Erythroblast (primary cell): ENCODE measurements at regions not wholly inside any gene's neighbourhood (a gene's known extent, or its start where the extent isn't known, plus 50 kb on each side); places are given as distances from the start of the nearest gene placed in this dataset.

Source experiments
- GATA1 ChIP-seq: IDR thresholded peaks from 2 replicates; pipeline ENCODE4 v1.6.1; 2011; ENCODE audit warnings: low read depth, mild to moderate bottlenecking, control low read depth, low read length, moderate library complexity
- POLR2A ChIP-seq: IDR thresholded peaks from 2 replicates; pipeline ENCODE4 v1.6.1; 2011; ENCODE audit warnings: mild to moderate bottlenecking, low read length

DNA sequence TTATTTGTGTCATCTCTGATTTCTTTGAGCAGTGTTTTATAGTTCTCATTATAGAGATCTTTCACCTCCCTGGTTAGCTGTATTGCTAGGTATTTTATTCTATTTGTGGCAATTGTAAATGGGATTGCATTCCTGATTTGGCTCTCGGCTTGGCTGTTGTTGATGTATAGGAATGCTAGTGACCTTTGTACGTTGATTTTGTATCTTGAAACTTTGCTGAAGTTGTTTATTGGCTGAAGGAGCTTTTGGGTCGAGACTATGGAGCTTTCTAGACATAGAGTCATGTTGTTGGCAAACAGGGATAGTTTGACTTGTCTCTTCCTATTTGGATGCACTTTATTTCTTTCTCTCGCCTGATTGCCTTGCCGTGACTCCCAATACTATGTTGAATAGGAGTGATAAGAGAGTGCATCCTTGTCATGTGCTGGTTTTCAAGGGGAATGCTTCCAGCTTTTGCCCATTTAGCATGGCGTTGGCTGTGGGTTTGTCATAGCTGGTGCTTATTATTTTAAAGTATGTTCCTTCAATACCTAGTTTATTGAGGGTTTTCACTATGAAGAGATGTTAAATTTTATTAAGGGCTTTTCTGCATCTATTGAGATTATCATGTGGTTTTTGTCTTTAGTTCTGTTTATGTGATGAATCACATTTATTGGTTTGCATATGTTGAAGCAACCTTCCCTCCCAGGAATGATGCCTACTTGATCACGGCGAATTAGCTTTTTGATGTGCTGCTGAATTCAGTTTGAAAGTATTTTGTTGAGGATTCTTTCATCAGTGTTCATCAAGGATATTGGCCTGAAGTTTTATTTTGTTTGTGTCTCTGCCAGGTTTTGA is 72.7 kb upstream of the BOD1L1 start:
- no peak for TF ChIP-seq POLR2A
- no peak for TF ChIP-seq GATA1
